HG02610 (cell line): ENCODE measurements at regions not wholly inside any gene's neighbourhood (a gene's known extent, or its start where the extent isn't known, plus 50 kb on each side); places are given as distances from the start of the nearest gene placed in this dataset.
"Not testable (repeated sequence)": the region's sequence is repeated elsewhere in the genome, so short reads cannot be mapped to it uniquely, and the experiment has no call there.

Experiments used
- ATAC-seq: cut with Tn5 transposase; IDR thresholded peaks from one replicate; pipeline ENCODE4 v1.9.1; 2021; ENCODE audit warnings: mild to moderate bottlenecking, moderate library complexity; ENCODE audit not compliant: unreplicated experiment

GRCh38 chr10:120188950-120189349 lies 268.1 kb upstream of the PLPP4 start:
- ATAC-seq: no peak

DNA sequence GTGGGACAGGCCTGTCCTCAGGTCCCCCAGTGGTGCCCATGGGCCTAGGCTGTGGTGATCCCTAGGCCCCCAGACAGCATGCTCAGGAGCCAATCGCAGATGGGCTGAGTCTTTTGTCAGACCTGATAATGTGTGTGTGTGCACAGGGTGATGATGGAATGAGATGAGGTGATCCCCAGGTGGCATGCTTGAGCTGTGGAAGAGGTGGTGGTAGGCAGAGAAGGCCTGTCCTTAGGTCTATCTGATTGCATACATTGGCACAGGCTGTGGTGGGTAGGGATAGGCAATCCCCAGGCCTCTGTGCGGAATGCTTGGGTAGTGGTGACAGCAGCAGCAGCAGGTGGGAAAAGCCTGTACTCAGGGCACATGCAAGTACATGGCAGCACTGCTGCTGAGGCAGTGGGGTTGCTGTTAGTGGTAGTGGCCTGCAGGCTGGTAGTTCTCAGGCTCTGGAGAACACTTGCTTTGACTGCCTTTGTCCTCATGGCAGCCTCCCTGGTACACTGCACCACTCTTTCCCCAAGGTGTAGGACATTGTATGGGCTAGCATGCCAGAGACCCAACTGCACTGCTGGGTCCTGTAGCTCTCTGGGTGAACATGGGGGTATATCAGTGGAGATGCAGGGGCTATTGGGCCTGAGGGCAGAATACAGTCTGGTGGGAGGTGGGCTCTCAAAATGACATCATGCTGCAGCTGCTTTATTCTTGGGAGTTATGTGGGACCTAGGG lies 260.9 kb upstream of the PLPP4 start:
- no peak for ATAC-seq

DNA sequence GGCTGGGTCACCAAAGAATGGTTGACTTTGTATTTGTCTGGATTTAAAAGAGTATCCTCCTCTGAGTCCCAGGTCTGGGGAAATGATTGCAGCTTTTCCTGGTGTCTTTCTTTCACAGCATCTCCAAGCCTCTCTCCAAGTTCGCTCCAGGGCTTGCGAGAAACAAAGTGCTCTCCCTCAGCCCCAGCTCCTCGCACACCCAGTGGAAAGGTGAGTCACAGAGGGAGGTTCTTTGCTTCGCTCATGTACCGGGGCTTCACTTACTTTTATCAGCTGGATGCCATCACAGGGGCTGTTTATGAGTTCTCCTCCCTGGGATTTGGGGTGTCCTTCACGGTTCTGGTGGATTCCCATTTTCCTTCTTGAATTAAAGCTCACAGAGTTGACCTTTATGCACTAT lies 252.2 kb upstream of the PLPP4 start:
- no peak for ATAC-seq

DNA sequence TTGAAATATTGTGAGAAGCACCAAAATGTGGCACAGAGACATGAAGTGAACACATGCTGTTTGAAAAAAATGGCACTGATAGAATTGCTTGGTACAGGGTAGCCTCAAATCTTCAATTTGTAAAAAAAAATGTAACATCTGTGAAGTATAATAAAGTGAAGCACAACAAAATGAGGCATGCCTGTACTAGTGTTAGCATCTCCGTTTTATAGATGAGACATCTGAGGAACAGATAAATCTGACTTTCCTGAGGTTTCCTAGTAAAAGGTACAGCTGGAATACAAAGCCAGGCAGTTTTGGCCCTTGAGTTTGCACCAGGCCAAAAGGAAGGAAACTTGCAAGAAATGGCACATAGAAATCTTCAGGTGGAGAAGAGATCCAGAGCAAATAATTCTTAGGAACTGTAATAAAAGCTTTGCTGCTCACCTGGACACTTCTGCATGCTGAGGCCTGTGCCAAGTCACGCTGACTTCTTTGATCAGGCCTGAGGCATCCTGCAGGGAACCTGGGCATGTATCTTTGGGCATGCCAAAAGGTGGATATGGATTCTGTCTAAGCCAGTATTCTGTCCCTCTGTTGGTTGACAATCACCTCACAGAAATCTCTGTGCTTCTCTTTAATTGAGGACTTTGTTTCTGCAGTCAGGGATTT lies 251.5 kb upstream of the PLPP4 start:
- no peak for ATAC-seq

DNA sequence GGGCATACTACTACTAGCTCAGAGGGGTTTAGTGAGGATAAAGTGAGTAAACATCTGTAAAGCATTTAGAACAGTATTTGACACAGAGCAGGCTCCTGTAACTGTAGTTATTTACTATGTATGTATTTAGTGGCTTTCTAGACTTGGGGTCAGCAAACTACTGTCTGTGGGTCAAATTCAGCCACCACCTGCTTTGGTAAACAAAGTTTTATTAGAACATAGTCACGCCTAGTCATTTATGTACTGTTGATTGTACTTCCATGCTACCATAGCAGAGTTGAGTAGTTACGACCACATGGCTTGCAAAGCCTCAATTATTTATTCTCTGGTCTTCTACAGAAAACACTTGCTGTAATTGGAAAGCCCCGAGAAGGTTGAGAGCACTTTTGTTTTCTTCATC lies 248.5 kb upstream of the PLPP4 start:
- ATAC-seq: no peak

DNA sequence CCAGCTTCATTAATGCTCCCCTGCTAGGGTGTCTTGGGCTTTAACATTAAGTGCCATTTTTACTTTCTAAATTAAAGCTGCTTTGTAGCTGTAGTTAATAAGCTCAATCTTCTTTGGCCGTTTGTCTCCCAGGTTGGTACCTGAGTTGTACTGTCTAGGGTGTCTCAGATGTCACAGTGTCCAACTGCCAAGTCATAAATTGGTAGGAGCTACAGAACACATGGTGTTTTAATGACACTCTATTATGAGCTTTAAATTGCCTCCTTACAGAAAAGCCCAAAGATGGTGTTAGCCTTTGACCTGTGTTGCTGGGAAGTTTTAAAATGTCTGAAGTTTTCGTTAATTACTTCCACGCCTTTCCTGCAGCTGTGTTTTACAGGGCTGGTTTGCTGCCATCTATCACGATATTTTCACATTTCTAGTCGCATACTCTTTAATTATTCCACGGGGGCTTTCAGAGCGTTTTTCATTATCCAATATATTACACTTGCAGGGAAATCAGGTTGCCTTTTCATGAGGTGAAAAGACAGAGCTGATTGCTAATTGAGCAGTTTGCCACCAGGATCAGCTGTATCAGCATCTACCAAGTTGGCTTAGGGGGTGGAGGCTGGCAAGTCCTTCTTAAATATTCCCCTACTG lies 247.8 kb upstream of the PLPP4 start:
- ATAC-seq: no peak

GRCh38 chr10:120212275-120212674 lies 244.8 kb upstream of the PLPP4 start:
- ATAC-seq: no peak

DNA sequence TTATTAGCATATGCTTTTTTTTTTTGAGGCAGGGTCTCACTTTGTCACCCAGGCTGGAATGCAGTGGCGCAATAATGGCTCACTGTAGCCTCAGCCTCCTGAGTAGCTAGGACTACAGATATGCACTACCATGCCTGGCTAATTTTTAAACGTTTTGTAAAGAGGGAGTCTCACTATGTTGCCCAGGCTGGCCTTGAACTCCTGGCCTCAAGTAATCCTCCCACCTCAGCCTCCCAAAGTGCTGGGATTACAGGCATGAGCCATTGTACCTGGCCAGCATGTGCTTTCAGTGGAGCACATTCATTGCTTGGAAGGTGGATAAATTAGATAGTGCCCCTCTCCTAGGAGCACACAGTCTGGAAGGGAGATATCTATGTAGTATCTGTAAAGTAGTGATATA lies 243.7 kb upstream of the PLPP4 start:
- ATAC-seq: not testable (repeated sequence)

DNA sequence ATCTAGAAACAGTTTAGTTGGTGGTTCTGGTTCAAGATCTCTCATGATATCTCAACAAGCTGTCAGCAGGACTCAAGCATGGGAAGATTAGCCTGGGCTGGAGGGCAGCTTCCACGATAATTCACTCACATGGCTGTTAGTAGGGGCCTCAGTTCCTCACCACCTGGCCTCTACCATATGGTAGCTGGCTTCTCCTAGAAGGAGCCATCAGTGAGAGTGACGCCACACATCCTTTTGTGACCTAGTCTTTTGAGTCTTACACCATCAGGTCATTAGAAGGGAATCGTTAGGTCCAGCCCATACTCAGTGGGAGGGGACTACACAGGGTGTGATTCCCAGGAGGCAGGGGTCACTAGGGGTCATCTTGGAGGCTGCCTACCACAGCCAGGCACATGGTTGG lies 239.3 kb upstream of the PLPP4 start:
- ATAC-seq: no peak

- ATAC-seq: no peak
These were observed 235.0 kb upstream of the PLPP4 start for GRCh38 chr10:120221873-120222485.

DNA sequence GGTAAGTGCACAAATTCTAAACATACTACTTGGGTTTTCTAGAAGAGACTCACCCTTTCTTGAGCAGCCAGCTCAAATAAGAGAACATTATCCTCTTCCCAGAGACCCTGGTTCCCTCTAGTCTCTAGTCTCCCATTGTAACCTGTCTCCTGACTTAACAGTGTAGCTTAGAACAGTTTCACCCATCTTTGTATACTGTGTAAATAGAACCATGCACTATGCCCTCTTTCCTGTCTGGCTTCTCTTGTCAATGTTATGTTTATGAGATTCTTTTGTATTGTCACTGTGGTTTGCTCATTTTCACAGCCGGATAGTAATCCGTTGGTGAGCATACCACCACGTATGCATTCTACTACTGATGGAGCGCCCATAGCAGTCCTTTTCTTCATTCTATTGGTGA lies 227.4 kb upstream of the PLPP4 start:
- no peak for ATAC-seq

- not testable (repeated sequence) for ATAC-seq
These were observed 217.3 kb upstream of the PLPP4 start for GRCh38 chr10:120239695-120240094.

DNA sequence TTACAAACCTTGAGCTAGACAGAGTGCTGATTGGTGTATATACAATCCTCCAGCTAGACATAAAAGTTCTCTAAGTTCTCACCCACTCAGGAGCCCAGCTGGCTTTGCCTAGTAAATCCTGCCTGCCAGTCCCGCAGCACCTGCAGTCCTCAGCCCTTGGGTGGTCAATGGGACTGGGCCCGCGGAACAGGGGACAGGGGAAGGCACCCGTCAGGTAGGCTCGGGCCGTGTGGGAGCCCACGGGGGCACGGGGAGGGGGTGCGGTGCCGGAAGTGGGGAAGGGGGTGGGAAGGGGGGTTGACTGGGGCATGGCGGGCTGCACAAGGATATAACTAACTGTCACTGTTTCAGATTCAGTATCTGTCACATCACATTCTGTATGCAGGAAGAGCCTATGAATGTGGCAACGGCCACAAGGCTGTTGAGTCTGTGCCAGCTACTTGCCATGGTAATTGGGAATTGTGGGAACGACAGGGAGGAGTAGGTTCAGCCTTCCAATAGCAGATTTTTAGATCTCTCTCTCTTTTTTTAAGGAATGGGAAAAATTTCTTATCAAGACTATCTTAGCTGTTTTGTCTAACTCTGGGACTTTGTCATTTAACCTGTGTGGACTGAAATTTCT lies 205.1 kb upstream of the PLPP4 start:
- no peak for ATAC-seq

GRCh38 chr10:120253131-120253530 lies 203.9 kb upstream of the PLPP4 start:
- ATAC-seq: no peak

GRCh38 chr10:120260456-120260855 lies 196.6 kb upstream of the PLPP4 start:
- ATAC-seq: no peak

DNA sequence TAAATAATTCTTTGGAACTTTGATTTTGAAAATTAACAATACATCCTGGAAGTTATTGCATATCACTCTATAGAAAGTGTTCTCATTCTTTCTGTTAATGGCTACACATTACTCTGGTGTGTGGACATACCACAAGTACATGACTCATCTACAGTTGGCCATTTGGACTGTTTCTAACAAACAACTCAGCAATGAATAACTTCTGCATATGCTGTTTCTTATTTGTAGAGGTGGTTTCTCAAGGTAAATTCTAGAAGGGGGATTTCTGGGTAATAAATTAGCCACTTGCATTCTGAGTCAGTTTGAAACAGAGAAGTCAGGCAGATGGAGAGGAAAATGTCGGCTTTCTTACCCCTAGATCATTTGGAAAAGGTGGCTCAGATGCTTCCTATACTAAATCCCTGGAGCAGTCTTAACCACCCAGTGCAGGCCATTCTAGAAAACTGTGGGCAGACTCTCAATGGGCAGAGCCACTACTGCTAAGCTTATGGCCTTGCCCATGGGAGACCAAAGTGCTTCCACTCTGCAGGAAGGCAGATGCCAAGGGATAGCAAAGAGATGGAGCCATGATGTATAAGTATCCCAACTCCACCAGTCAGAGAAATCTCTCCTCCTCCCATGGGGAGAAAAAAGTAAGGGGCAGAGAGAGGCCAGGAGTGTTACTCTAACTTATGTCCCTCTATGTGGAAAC lies 194.0 kb upstream of the PLPP4 start:
- peak; percentile 77 for ATAC-seq

DNA sequence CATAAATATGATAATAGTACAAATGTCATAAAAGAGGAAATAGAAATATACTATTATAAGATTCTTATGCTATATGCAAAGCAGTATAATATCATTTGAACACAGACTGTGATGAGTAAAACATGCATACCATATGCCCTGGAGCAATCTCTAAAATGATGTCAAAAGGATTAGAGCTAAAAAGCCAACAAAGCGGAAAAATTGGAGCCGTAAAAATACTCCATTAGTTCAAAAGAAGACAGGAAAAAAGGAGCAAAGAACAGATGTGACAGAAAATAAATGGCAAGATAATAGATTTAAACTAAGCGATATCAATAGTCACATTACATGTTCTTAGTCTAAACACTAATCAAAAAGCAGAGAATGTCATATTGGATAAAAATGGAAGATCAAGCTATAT lies 191.0 kb upstream of the PLPP4 start:
- no peak for ATAC-seq

DNA sequence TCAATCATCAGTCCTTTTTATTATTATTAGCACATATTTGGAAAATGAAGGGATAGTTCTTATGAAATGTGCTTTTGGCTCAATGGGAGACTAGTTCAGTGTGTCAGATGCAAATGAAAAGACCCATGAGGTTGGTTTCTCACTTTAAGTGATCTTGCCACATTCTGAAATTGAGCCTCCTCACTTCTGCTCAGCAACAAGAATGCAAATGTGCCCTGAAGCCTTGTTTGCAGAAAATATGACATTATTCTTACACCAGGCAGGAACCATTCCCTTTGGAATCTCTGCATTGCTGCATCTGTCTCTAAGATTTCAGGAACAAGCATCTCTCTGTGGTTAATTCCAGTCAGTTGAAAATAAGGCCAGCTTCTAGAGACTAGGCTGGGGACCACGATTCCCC lies 186.1 kb upstream of the PLPP4 start:
- ATAC-seq: no peak

DNA sequence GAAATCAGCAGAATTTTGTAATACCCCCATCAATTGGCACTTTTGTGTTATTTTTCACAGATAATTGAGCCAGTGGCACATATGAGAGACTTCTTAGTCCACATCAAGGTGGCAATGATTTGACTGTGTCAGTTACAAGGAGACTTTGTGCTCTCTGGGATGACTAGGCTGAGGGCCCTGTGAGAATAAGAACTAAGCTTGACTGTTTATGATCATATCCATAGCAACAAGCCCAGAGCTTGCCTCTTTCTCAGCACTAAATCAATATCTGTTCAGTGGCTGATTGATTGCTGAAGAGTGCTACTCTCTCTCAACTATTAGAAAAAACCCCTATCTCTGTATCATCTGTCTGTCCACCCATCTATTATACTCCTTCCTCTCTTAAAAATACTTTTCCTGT lies 185.3 kb upstream of the PLPP4 start:
- no peak for ATAC-seq

DNA sequence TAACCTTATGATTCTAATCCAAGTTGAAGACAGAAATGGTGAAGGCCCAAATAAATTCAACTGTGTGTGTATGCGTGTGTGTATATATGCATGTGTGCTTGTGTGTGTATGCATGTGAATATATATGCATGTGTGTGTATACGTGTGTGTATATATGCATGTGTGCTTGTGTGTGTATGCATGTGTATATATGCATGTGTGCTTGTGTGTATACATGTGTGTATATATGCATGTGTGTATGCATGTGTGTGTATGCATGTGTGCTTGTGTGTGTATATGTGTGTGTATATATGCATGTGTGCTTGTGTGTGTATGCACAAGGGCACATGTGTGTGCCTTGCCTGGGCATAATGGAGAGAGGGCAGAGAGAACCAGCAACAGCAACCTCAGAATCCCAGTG lies 184.7 kb upstream of the PLPP4 start:
- no peak for ATAC-seq

- no peak for ATAC-seq
These were observed 179.0 kb upstream of the PLPP4 start for GRCh38 chr10:120278069-120278468.
